NCI-H510A (cell line): ENCODE measurements at regions not wholly inside any gene's neighbourhood (a gene's known extent, or its start where the extent isn't known, plus 50 kb on each side); places are given as distances from the start of the nearest gene placed in this dataset.

Experiments used
- DNase-seq: peaks from one replicate; lab custom pipeline; 2025; lab: John Stamatoyannopoulos, UW

DNA sequence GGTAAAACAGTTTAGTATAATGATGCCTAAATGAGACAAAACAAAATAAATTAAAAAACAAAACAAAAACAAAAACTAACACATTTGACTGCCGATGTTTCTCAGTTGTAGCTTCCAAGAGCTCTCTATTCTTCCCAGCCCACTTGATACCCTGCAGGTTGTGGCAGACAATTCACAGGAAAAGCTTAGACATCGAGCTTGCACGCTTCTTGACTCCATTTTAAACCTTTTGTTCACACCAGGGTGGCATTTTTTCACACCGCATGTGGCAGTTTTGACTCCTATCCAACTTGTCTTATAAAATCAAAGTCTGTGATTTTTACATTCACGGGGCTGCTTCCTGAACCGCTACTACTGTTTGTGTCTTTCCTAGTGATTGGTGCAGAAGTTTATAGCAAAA is 575.9 kb downstream of the USP25 start:
- no peak for DNase-seq

DNA sequence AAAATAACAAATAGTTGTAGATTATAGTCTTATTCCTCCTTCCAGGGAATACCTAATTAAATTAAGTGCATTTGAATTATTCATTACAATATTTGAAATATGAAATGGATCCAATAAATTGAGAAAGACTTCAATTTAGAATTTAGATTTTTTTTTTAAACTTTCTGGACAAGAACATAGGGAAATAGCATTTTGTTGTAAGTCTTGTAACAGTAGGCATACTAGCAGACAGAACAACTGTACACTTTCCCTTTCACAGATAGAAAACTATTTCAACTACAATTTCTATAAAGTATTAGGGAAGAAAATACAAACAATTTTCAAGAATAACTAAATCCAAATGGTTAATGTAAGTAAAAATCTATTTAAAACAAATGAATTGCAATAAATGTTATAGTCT is 577.5 kb downstream of the USP25 start:
- DNase-seq = no peak

DNA sequence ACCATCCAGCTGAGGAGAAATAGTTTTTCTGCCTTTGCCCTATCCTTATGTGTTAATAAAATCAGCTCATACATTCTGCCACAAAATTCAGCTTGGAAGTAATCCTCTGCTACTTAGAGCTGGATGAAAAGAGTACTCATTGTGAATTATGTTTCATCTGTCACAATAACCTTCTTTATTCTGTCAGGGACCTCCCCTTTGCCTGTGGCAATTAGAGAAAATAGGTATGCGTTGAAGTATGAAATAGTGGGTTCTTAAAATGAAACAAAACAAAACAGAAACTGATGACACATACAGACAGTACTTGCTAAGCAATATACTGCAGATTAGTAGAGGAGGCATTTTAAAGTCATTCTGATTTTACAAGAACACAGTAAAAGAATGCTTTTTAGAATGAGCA is 578.5 kb downstream of the USP25 start:
- no peak for DNase-seq

DNA sequence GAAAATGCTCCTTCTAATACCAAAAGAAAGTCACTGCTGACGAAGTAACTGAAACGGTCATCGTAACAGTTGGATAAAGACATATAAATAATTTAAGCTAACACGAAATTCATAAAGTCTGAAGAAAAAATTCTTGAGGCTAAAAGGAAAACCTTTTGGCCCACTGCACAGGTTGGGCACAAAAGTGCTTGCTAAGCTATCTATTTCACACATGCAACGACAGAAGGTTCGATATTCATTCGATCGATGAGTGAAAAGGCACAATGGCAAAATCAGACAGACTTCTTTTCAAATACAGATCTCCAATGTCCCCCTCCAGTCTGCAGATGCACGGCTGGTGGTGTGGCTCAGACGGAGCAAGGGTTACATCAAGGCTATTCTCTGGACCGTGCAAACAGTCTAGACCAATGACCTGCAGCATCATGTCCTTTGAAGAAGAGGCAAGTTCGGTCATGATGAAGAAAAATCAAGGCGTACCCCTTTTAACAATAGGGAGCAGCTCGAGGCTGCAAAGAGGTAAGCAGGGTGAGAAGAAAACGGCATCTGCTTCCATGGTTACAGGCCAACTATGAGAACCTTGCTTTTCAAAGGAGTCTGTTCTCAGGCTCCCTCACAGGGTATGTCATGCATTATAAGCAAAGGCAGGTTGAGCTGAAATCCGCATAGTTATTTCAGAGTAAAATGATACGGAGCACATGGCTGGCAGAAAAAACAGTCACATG is 579.6 kb downstream of the USP25 start:
- no peak for DNase-seq

DNA sequence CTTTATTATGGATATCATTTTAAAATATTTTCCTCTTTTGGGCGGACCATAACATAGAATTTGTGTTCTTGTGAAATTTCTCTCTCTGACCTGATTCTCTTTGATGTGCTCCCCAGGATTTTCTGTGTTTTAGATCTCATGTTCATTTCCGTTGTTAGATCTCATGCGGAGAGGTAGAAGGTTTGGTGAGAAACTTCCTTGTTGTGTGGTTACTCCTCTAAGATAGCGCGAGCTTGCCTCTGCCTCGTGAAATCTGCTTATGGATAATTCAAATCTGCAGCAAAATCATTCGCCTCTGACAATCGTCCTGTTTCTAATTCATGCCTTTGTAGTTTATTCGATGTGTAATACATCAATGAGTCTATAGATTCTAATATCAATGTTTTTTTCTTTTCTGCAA is 580.4 kb downstream of the USP25 start:
- DNase-seq = no peak

DNA sequence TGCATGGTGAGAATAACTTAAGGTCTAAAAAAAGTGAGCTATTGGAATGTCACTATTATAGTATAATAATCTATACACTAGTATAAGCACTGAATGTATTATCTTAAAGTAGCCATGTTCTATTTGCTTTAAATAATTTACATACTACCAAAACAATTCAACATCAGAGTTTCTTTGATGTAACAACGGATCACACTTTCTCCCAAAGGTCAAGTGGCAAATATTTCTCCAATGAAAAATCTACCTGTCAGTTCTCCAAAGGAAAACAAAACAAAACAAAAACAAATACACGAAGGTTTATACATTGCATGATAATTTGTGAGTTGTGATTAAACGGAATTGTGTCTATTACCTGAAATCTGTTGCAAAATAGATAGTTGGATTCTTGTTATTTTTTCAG is 581.4 kb downstream of the USP25 start:
- DNase-seq = no peak

DNA sequence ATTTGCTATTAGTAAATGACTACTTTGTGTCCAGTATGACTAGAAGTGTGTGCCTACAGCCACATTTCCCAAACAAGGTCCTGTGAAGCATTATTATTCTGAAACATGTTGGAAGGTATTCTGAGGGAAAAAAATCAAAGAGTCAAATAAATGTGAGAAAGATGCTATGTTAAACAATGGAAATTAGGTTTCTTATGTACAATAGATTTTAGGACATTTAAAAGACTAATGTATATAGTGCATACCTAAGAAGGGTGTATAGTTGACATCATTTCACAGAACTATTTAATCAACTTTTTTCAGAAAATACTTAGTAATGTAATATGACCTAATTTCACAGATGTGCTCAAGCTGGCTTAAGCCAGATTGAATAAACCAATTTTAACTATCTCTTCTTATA is 582.5 kb downstream of the USP25 start:
- DNase-seq = no peak

DNA sequence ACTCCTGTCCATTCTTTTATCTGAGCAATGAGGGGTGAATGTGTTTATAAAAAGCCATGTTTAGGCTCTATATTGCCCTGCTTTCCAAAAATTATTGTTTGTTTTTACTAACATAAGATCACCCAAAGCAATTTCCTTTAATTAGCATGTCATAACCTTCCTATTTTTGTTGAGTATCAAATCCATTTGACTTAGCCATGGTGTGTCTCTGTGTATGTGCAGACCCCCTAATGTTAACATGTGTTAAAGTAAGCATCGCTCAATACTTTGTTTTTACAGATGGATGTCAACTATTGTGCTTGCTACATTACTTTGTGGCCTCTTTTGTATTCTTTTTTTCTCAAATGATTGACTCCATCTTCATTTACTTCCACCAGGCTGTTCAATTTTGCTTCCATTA is 585.4 kb downstream of the USP25 start:
- DNase-seq = no peak

DNA sequence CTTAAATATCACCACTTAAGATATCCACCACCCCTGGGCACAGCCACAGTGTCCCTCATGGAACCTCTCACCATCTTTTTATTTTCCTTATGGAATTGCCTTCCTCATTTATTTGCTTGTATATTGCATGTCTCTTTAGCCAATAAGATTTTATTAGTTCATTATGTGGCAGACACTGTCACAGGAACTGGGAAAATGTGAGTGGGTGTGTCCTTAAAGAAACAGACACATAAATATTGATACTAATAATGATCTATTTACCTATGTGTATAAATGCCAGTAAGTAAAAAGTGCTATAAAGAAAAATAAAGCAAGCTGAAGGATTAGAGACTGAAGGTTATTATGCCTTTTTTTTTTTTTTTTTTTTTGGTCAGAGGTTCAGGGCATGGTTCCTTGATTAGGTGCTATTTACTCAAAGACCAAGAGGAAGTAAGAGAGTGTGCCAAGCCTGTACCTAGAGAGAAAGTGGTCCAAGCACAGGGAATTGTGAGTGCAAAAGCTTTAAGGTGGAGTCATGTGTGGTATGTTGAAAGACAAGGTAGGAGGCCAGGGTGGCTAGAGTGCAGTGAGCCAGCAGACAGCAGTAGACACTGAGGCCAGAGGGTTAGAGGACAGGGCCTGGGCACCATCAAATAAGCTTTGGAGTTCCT is 589.0 kb downstream of the USP25 start:
- no peak for DNase-seq

DNA sequence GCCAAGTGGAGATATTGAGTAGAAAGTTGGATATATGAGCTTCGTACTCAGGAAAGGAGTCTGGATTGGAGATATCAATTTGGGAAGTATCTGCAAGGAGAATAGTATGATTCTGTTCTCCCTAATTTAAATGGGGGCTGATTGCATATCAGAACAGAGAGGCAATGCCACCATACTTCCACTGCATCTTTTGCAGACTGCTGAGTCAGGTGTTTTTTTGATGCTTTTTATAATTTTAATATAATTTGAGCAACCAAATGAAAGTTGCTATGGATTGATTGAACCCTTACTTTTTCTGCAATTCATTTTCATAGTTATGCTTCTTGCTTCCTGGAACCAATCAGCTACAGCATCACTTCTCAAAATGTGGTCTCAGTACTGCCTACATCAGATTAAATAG is 590.3 kb downstream of the USP25 start:
- no peak for DNase-seq

DNA sequence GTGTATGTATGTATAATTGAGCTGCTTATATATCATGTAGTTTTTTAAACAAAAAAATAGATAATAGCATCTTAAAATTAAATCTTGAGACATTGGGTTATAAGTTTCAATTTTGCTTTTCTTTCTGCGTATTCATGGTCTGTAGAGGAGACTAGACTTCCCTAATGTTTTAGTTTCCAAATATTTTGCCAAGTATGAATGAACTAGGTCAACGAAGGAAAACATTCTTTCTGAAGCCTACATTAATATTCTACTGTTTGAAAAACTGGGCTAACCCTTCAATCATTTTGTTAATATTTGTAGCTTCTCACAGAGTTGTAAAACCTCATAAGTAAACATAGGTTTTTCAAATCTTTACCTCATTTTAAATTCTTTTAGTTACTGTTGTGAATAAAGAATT is 592.7 kb downstream of the USP25 start:
- DNase-seq = no peak

DNA sequence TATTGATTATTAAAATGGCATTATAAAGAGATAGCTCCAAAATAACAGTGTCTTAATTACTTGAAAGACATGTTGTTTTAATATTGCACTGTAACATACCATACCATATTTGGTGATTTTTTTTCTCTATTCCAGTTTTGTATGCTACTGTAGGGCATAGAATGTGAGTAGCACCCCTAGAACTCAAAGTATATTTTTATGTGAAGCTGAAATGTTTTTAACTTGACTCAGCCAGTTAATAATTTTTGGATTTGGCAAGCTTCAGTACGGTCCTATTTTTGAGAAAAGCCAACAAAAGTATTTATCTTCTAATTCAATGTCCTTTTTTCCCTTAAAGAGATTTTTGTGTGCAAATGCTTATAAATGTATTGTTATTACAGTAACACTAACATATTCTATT is 593.8 kb downstream of the USP25 start:
- no peak for DNase-seq

DNA sequence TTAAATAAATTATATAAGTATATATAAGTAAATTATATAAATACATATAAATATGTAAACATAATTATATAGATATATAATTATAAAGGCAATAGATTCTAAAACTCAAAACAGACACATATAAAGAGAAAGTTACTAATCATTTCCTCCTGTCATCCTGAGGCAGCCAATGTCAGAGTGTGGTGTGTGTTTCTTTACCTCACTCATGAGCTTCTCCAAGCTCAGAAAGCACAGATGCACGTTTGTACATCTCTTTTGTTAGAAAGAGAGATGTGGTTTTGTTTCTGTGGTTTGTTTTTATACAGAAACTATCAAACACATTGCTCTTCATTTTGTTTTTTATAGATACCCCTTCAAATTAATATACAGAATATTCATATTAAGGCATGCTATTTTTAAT is 594.8 kb downstream of the USP25 start:
- DNase-seq = no peak

DNA sequence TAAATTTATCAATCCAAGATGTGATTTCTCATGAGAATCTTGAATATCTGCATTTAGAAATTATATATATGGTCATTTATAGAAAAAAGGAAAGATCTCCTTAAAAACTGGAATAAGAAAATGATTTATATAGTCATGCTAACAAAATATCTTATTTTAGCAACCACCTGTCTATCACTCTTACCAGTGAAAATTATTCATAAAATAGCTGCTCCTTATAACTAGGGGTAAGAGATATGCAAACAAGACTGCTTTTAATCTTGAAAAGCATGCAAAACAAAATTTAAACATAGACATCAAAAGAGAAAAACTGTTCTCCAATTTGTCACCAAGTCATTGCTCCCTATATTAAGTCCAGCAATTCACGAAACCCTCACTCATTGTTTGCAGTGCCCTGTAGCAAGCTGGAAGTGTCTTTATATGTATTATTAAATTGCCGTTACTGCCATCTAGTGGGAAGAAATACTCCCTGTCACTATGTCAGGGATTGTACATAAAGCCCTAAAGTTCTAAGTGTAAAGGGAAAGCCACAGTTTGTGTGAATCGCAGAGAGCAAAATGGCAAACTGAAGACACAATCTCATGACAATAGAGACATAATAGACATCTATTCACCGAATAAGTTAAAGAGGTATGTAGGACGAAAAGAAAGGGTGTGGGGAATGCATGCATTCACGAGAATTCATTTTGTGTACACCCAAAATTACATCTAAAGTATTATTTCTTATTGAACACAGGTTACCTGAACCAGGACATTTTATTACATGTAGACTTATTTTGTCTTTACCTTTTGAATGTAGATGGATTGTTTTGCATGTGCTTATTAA is 600.5 kb downstream of the USP25 start:
- no peak for DNase-seq

DNA sequence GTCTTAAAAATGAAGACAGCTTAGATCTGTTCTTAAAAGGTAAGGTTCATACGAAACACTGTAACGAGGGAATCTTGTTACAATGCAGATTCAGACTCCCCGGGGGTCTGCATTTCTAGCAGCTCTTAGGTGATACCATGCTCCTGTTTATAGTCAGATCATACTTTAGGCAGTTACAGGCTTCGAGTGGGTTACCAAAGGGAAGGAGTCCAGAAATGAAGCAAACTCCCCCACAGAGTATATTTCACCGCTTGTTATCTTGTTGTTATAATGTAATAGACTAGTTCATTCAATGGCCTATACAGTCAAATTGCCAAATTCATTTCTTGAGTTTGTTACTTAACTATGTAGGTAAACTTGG is 601.1 kb downstream of the USP25 start:
- DNase-seq = no peak

DNA sequence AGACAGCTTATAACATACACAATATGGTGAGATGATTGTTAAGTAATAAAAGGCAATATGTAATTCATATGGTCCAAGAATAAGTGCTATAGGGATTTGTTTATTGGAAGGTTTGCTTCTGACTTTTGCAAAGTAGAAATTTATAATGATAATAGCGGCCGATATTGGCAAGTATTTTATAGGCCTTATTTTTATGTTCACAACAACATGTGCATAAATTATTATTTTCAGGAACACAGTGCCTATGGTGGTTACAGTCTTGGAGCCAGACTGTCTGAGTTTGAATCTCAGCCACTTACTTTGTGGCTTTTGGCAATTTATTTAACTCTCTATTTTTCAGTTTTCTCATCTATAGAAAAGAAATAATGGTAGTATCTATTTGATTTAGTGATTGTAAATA is 607.5 kb downstream of the USP25 start:
- no peak for DNase-seq

DNA sequence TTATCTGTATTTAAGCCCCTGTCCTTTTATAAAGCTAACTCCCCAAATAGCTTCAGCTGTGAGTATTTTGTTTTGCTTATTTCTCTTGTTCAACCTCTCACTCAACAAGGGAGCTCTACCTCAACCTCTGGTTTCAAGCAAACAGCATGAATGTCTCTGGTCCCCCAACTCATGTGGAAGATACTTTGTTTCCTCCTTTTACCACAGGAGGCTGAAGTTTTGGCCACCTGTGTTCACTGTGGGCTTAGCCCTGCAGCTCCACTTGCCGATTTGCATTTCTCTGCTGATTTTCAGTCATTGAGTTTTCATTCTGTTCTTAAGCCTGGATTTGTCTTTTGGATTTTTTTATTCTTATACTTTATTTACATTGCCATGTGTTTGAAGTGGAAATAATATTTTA is 613.1 kb downstream of the USP25 start:
- DNase-seq = no peak

DNA sequence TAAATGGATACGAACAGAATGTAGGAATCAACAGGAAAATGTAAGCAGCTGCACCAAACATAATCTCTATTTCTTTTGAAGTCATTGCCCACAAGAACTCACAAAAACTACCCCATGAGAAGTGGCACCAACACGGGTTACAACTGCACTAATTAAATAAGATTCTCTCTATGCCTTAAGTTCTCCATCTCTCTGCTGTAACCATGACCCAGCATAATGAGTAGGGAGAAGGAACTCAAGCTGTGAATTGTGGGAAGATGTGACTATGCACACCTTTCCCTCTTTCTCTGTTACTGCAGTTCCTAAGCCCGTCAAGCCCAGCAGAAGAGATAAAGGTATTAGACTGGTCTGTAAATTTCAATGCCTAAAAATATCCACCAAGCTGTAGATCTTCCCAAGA is 614.0 kb downstream of the USP25 start:
- DNase-seq = no peak

DNA sequence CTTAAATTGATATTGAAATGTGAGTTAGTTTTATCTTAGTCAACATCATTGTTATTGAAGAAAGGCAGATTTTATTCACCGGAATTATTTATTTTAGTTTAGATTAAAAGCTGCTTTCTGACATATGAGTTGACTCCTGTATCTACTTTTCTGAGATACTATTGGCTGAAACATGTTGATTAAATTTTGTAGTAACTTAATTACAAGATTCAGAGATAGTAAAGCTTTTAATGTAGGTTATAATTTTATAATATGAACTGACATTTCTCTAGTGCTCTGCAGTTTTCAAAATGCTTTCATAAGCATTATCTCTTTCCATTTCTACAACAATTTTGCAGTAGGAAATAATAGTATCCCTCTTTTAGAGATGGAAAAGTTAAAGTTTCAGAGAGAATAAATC is 616.0 kb downstream of the USP25 start:
- no peak for DNase-seq

DNA sequence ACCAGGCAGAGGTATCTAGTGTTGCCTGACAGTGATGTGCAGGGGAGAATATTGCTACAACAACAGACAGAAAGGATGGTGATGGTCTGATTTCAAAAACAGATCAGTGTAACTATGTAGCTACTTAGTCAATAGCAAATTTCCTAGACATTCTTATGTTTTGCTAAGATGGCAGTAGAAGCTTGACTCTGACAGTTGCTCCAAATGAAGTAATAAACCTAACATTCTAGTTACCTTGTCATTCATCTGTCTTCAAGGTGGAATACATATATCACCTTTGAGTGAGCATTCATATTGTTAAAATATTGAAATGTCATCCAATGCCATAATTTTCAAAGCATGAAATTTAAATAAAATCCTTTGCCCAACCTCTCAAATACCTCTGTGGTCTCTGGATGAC is 617.4 kb downstream of the USP25 start:
- DNase-seq = no peak

DNA sequence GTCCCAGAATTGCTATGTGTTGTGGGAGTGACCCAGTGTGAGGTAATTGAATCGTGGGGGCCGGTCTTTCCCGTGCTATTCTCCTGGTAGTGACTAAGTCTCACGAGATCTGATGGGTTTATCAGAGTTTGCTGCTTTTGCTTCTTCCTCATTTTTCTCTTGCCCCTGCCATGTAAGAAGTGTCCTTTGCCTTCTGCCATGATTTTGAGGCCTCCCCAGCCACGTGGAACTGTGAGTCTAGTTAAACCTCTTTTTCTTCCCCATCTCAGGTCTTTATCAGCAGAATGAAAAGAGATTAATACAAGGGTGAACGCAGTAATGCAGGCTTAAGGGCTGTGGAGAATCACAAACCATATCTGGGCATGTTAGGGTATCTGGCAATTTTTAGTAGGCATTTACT is 624.0 kb downstream of the USP25 start:
- no peak for DNase-seq

DNA sequence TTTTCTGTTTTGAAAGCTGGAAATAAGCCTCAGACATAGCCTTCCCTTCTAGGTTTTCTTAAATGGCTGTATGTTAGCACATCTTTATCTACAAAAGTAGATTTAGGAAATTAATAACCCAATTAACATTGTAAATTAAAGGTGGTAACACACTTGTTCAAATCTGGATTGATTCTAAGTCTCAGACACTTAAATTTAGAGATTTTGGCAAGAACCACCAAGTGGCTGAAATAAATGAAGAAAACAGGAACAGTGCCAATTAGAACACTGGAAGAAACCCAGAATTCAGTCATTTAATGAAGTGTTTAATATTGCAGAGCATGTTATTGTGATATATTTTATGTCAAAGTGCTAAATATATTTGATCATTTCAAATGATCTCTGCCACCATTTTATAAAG is 628.2 kb downstream of the USP25 start:
- no peak for DNase-seq

DNA sequence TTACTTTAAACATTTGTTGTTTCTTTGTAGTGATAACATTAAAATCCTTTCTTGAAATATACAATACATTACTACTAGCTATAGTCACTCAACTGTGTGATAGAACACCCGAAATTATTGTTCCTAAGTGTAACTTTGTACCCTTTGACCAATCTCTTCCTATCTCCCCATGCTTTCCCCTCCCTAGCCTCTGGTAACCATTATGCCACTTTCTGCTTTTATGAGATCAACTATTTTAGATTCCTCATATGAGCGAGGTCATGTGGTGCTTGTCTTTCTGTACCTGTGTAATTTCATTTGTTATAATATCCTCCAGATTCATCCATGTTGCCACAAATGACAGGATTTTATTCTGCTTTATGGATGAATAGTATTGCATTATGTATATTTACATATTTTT is 629.0 kb downstream of the USP25 start:
- DNase-seq = no peak
